Right lobe of liver (tissue), 6 donors: ENCODE measurements at regions not wholly inside any gene's neighbourhood (a gene's known extent, or its start where the extent isn't known, plus 50 kb on each side); places are given as distances from the start of the nearest gene placed in this dataset.

Experiments
- ATAC-seq, 4 donors: fragments of 200-7000 bp; cut with Tn5 transposase; one replicate each; pipeline ENCODE4 v1.9.1; 2020; ENCODE audit warnings: mild to moderate bottlenecking in 4 of 4, moderate library complexity in 4 of 4
- DNase-seq, 3 donors: peaks; one replicate each; pipeline ENCODE4 v3.0.0-alpha.2; 2020
- H3K27ac ChIP-seq, 3 donors: fragments of 200-600 bp; one replicate each; pipeline ENCODE4 v1.8.0; 2022
- H3K27me3 ChIP-seq, 2 donors: fragments of 200-600 bp; one replicate each; pipeline ENCODE4 v1.8.0; 2022
- H3K36me3 ChIP-seq, 4 donors: fragments of 200-600 bp; sonication (generic) in 1 of 4; one replicate each; pipeline versions ENCODE4 v1.5.1 to v1.8.0; 2017 to 2022; ENCODE audit warnings: control low read depth in 1 of 4
- H3K4me1 ChIP-seq, 4 donors: fragments of 200-600 bp; sonication (generic) in 1 of 4; one replicate each; pipeline versions ENCODE4 v1.5.1 to v1.8.0; 2017 to 2022; ENCODE audit warnings: control low read depth in 1 of 4
- H3K4me3 ChIP-seq, 3 donors: fragments of 200-600 bp; one replicate each; pipeline ENCODE4 v1.8.0; 2022
- H3K9me3 ChIP-seq, 4 donors: fragments of 200-600 bp; sonication (generic) in 1 of 4; one replicate each; pipeline versions ENCODE4 v1.5.1 to v1.8.0; 2017 to 2022; ENCODE audit warnings: control low read depth in 1 of 4
- CTCF ChIP-seq, 4 donors: fragments of 200-600 bp in 3 of 4; fragments of 450-650 bp in 1 of 4; IDR thresholded peaks; one replicate each; pipeline versions ENCODE4 v1.5.1 to v1.8.0; 2016 to 2022; ENCODE audit warnings: antibody characterized with exemption in 4 of 4, mild to moderate bottlenecking in 2 of 4
- POLR2A ChIP-seq: fragments of 450-650 bp; IDR thresholded peaks from one replicate; pipeline ENCODE4 v1.6.1; 2017; ENCODE audit warnings: antibody characterized with exemption, mild to moderate bottlenecking
- WGBS: methylation state at CpG from one replicate; pipeline ENCODE4 v1.1.6; 2018; ENCODE audit warnings: low coverage, low lambda C conversion rate; ENCODE audit not compliant: insufficient coverage; ENCODE audit errors: missing lambda C conversion rate; 5-methylcytosine and 5-hydroxymethylcytosine counted together
- intact Hi-C, 2 donors: fragments of 100-400 bp; cut with DNase I; formaldehyde crosslinking; loops; one replicate each; pipeline versions ENCODE4 v1.11.2 to v1.14.1; 2022
- donor health status: DM: no; HTN: yes; CAD: no.
- donor health status: DM: no; HTN: no; CAD: no.
- donor health status: DM: no; HTN: no; CAD: no.
- donor health status: DM: no; HTN: yes; CAD: no.
- donor health status: DM: no; HTN: yes; CAD: no.

- H3K9me3 ChIP-seq: no peaks in the 10 kb centered on the region
- no peak overlapping the region for H3K27ac ChIP-seq
- no peak overlapping the region for H3K4me3 ChIP-seq
- TF ChIP-seq CTCF (IDR thresholded peaks at IDR 0.05) (no peak), POLR2A (no peak)
- H3K36me3 ChIP-seq: no peaks in the 10 kb centered on the region
- no peaks in the 10 kb centered on the region for H3K4me1 ChIP-seq
- WGBS: 50% methylated on average over 5 of the region's 5 CpGs
- H3K27me3 ChIP-seq: no peaks in the 10 kb centered on the region
- ATAC-seq: no peak
- intact Hi-C loops: no loop called here
- DNase-seq: no peak
Measured at GRCh38 chr11:20249378-20249777, 89.1 kb upstream of the DBX1 start.

- no peaks in the 10 kb centered on the region for H3K4me1 ChIP-seq
- DNase-seq (no peak), ATAC-seq (no peak)
- no peaks in the 10 kb centered on the region for H3K9me3 ChIP-seq
- H3K27ac ChIP-seq: no peak overlapping the region
- no peak for TF ChIP-seq POLR2A
- TF ChIP-seq CTCF (IDR thresholded peaks at IDR 0.05): no peak
- intact Hi-C loops: no loop called here
- 54% methylated on average over 2 of the region's 2 CpGs for WGBS
- no peak overlapping the region for H3K4me3 ChIP-seq
- no peaks in the 10 kb centered on the region for H3K36me3 ChIP-seq
- no peaks in the 10 kb centered on the region for H3K27me3 ChIP-seq
Measured at GRCh38 chr11:20248871-20249270, 88.6 kb upstream of the DBX1 start.

- 45% methylated on average over 6 of the region's 6 CpGs for WGBS
- H3K27ac ChIP-seq: no peak overlapping the region
- H3K27me3 ChIP-seq: no peaks in the 10 kb centered on the region
- no peak for ATAC-seq
- intact Hi-C loops: no loop called here
- no peaks in the 10 kb centered on the region for H3K36me3 ChIP-seq
- TF ChIP-seq CTCF (IDR thresholded peaks at IDR 0.05): no peak
- TF ChIP-seq POLR2A: no peak
- no peaks in the 10 kb centered on the region for H3K9me3 ChIP-seq
- no peaks in the 10 kb centered on the region for H3K4me1 ChIP-seq
- H3K4me3 ChIP-seq: no peak overlapping the region
- no peak for DNase-seq
Measured at GRCh38 chr11:20248121-20248772, 88.0 kb upstream of the DBX1 start.

GRCh38 chr11:20247591-20248007 lies 87.3 kb upstream of the DBX1 start:
- ATAC-seq: no peak
- no peak overlapping the region for H3K27ac ChIP-seq
- no peak for DNase-seq

More at GRCh38 chr11:20247591-20248007, 87.3 kb upstream of the DBX1 start:
- Histone ChIP-seq H3K4me1 (no peaks in the 10 kb centered on the region), H3K27me3 (no peaks in the 10 kb centered on the region), H3K4me3 (no peak overlapping the region), H3K9me3 (no peaks in the 10 kb centered on the region), H3K36me3 (no peaks in the 10 kb centered on the region)
- WGBS: 57% methylated on average over 9 of the region's 9 CpGs
- intact Hi-C loops: no loop called here
- no peak for TF ChIP-seq CTCF (IDR thresholded peaks at IDR 0.05)
- TF ChIP-seq POLR2A: no peak
